GM18868 (cell line): ENCODE measurements at regions not wholly inside any gene's neighbourhood (a gene's known extent, or its start where the extent isn't known, plus 50 kb on each side); places are given as distances from the start of the nearest gene placed in this dataset.
"Not testable (repeated sequence)": the region's sequence is repeated elsewhere in the genome, so short reads cannot be mapped to it uniquely, and the experiment has no call there.

ENCODE experiments used
- ATAC-seq: cut with Tn5 transposase; IDR thresholded peaks from one replicate; pipeline ENCODE4 v1.9.1; 2021; ENCODE audit warnings: mild to moderate bottlenecking, moderate library complexity; ENCODE audit not compliant: unreplicated experiment

- not testable (repeated sequence) for ATAC-seq
Observed at GRCh38 chr7:131158244-131158636, 169.4 kb upstream of the MKLN1 start.

- no peak for ATAC-seq
Observed at GRCh38 chr7:131159961-131160361, 167.7 kb upstream of the MKLN1 start.

DNA sequence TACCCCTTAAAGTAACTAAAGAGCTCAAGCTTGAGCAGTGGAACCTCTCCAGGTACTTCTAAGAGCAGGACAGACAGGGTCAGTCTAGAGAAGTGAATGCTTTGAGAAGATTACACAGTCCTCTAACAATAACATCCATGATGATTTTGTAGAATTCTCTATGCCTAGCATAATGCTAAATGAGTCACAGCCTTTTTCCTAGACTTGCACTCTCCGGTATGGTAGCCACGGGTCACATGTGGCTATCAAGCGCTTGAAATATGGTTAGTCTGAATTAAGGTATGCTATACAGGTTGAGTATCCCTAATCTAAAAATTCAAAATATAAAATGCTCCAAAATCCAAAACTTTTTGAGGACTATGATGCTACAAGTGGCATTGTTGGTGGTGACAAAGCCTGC lies 166.6 kb upstream of the MKLN1 start:
- ATAC-seq: no peak

DNA sequence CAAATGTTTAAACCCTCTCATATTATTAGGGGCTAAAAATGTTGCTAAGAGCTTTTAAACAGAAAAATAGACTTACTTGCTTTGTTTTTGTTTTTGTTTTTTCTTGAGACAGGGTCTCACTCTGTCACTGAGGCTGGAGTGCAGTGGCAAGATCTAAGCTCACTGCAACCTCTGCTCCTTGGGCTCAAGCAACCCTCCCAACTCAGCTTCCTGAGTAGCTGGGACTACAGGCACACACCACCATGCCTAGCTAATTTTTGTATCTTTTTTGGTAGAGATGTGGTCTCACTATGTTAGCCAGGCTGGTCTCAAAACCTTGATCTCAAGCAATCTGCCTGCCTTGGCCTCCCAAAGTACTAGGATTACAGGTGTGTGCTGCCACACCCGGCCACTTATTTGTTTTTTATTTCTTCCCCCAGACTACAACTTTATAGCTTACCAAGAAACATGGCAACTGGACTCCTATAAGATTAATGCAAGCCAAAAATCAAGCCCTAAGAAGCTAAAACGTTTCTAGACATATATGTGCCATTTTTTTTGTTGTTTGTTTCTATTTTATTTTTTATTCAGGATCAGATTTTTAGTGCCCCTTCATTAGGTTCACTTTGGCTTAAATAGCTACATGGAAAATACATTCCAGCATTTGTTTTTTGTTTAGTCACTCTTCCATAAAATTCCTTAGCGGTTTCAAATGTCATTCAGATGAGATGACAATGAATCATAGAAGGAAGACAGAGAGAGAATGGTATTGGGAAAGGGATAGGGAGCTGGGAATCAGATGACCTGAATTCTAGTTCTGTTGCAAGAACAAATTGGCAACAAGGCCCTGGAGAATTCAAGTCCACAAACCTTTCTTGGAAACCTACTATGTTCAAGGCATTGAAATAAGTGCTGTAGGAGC lies 163.4 kb upstream of the MKLN1 start:
- no peak for ATAC-seq

DNA sequence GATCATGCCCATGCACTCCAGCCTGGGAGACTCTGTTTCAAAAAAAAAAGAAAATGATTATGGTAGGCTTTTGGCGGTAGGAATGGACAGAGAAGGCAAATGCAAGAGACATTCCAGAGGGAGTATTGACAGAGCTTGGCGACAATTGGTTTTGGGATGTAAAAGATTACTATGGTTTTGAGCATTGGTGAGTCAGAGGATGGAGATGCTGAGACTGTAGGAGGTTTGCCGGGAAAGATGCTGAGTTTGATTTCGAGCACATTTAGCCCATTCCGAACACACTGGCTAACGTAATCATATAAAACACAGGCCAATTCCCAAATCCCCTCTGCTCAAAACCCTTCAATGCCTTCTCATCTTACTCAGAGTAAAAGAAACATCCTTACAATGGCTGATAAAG lies 161.6 kb upstream of the MKLN1 start:
- no peak for ATAC-seq

GRCh38 chr7:131170440-131171271 lies 157.0 kb upstream of the MKLN1 start:
- no peak for ATAC-seq

DNA sequence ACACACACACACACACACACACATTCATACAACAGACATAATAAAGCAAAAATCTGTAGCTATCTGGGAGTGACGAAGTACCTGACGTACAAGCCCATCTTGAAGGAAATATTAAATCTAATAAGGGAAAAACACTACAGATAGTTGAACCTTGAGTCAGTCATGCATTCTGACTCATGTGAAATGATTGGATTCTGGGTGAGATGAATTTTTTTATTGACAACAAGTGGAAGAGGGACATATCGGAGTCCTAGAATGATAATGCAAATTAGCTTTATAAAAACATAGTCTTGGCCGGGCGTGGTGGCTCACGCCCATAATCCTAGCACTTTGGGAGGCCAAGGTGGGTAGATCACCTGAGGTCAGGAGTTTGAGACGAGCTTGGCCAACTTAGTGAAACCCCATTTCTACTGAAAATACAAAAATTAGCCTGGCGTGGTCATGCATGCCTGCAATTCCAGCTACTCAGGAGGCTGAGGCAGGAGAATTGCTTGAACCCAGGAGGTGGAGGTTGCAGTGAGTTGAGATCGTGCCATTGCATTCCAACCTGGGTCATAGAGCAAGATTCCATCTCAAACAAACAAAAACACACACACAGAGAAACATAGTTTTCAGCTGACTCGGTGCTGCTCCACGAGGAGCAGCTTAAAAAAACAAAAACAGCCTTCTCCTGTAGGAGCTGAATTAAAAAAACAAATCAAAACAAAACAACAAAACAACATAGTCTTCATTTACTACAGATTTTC lies 154.4 kb upstream of the MKLN1 start:
- no peak for ATAC-seq

- no peak for ATAC-seq
Observed at GRCh38 chr7:131174391-131174790, 153.3 kb upstream of the MKLN1 start.

DNA sequence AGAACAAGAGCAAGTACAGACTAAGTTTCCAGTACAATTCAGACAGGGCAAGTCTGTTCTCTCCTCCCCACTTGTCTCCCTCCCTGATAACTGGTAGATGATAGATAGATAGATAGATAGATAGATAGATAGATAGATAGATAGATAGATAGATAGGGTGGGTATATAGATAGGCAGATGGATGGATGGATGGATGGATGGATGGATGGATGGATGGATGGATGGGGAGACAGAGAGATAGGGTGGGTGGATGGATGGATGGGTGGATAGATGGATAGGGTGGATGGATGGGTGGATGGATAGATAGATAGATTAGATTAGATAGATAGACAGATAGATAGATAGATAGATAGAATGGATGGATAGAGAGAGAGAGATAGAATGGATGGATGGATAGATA lies 152.8 kb upstream of the MKLN1 start:
- ATAC-seq: no peak

GRCh38 chr7:131182446-131183058 lies 145.1 kb upstream of the MKLN1 start:
- no peak for ATAC-seq

DNA sequence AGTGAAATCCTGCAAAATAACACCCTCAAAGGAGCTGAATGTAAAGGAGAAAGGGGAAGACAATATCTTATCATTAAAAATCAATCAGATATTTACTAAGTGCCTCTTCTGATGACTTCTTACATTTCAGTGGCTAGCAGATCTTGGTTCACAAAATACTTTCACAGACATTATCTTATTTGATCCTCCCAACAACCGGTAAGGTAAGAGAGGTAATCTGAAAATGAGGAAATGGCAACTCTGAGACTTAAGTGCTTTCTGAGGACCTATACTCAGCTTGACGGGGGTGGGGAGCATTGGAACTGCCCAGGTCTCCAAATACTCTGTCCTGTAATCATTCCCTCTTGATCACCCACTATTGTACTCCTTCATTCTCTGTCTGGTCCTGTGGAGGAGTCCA lies 144.6 kb upstream of the MKLN1 start:
- ATAC-seq: no peak

GRCh38 chr7:131183611-131184119 lies 144.0 kb upstream of the MKLN1 start:
- no peak for ATAC-seq

DNA sequence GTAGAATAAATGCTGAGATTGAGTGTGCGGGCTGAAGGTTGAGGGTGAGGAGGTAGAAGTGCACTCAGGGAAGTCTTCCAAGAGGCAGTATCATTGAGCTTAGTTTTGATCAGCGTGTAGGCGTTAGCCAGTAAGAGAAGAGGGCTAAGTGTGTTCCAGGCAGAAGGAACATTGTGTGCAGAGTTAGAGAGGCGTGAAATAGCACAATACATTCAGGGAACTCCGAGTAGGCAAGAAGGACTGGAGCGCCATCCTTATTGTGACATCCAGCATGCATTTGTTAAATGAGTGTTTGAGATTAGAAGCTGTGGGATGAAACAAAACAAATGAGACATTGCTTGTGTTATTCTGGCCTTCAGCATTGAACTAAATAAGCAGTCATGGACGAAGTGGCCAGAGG lies 140.9 kb upstream of the MKLN1 start:
- no peak for ATAC-seq

DNA sequence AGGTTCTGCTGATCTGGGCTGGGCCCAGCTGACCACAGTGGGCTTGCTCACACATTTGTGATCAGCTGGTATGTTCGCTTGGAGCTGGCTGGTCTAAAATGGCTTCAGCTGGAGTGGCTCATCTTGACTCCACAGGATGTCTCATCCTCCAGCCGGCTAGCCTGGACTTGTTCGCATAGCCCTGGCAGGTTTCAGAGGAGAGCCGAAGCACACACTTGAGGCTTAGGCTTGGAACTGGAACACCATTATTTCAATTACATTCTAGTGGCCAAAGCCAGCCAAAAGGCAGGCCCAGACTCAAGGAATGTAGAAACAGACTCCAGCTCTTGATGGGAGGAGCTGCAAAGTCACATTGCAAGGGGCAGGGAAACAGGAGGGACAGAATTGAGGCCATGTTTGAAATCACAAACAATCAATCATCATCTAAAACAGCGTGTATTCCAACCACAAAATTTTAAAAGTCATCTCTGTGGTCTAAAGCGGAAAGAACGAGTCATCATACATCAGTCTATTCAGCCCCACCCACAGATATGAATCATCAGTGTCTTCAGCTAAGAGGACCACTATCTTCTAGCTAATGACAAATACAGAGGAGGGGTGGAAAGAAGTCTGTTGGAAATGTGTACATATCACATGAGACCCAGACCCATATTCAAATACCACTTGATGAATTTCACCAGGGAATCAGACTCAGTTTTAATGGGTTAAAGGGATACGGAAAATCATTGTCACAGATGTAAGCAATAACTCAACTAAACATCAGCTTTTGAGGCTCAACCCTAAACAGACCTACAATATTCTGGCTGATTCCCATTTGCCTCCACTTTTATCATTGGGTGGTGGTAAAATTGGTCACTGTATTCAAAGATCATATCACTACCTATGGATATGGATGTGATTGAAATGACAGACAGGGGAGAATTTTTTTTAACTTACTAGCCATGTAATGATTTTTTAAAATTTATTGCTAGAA lies 139.0 kb upstream of the MKLN1 start:
- peak; percentile 83 for ATAC-seq

- ATAC-seq: no peak
Observed at GRCh38 chr7:131189488-131189887, 138.2 kb upstream of the MKLN1 start.

- ATAC-seq: no peak
Observed at GRCh38 chr7:131190146-131190545, 137.5 kb upstream of the MKLN1 start.

DNA sequence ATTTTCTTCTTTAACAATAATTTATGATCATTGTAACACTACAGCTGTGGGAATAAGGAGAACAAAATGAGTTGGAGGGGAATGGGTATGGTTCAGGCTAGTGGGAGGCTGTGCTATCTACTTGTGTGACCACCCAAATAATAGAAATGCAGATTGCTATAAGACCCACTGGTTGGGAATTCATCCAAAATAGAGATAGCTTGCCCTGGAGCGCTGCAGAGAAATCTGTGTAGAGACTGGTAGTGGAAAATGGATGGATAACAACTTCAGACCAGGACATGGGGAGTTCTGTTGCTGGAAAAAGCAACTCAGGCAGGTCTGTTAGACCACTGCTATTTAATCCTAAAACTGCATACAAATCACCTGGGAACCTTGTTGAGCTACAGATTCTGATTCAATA lies 137.1 kb upstream of the MKLN1 start:
- ATAC-seq: no peak

GRCh38 chr7:131194070-131194865 lies 133.4 kb upstream of the MKLN1 start:
- ATAC-seq: no peak

GRCh38 chr7:131196803-131197202 lies 130.9 kb upstream of the MKLN1 start:
- ATAC-seq: no peak
